ENCODE measurements at regions not wholly inside any gene's neighbourhood (a gene's known extent, or its start where the extent isn't known, plus 50 kb on each side); places are given as distances from the start of the nearest gene placed in this dataset.

DNA sequence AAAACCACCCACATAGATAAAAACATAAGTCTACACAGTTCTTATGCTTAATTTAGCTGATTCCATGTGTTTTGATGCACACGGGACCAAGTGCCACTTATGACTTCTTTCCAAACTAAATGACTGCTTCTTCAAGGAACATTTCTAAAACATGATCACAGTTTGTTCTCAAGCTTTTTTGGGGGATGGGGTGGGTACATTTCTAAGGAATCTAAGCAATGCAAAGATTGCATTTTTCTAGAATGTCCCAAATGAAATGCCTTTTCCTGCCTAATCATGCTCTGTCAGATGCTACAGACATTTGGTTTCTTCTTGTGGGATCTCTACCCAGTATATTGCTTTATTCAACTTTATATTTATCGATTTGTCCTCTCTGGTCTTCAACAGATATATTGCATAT lies 496.8 kb upstream of the JAG1 start:
- TF ChIP-seq ISL1 (CRISPR knock-in tag; IDR thresholded peaks at IDR 0.05): no peak
- no peak for TF ChIP-seq ZNF70 (CRISPR knock-in tag; IDR thresholded peaks at IDR 0.05)
- no peak for TF ChIP-seq ZFP30 (CRISPR knock-in tag; IDR thresholded peaks at IDR 0.05)
- TF ChIP-seq TCF4 (CRISPR knock-in tag; IDR thresholded peaks at IDR 0.05; ENCODE audit: borderline replicate concordance): no peak
- no peak for TF ChIP-seq SNAI2 (CRISPR knock-in tag; IDR thresholded peaks at IDR 0.05)
- TF ChIP-seq, protein P1, sequence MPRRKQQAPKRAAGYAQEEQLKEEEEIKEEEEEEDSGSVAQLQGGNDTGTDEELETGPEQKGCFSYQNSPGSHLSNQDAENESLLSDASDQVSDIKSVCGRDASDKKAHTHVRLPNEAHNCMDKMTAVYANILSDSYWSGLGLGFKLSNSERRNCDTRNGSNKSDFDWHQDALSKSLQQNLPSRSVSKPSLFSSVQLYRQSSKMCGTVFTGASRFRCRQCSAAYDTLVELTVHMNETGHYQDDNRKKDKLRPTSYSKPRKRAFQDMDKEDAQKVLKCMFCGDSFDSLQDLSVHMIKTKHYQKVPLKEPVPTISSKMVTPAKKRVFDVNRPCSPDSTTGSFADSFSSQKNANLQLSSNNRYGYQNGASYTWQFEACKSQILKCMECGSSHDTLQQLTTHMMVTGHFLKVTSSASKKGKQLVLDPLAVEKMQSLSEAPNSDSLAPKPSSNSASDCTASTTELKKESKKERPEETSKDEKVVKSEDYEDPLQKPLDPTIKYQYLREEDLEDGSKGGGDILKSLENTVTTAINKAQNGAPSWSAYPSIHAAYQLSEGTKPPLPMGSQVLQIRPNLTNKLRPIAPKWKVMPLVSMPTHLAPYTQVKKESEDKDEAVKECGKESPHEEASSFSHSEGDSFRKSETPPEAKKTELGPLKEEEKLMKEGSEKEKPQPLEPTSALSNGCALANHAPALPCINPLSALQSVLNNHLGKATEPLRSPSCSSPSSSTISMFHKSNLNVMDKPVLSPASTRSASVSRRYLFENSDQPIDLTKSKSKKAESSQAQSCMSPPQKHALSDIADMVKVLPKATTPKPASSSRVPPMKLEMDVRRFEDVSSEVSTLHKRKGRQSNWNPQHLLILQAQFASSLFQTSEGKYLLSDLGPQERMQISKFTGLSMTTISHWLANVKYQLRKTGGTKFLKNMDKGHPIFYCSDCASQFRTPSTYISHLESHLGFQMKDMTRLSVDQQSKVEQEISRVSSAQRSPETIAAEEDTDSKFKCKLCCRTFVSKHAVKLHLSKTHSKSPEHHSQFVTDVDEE (CRISPR knock-in tag; IDR thresholded peaks at IDR 0.05): no peak
- no peak for TF ChIP-seq BACH2 (CRISPR knock-in tag; IDR thresholded peaks at IDR 0.05; ENCODE audit: borderline replicate concordance)
- no peak for TF ChIP-seq PATZ1 (CRISPR knock-in tag; IDR thresholded peaks at IDR 0.05; ENCODE audit: borderline replicate concordance)
- TF ChIP-seq CSDC2 (CRISPR knock-in tag; IDR thresholded peaks at IDR 0.05): no peak
- TF ChIP-seq RARB (CRISPR knock-in tag; IDR thresholded peaks at IDR 0.05): no peak
- no peak for TF ChIP-seq PPARA (CRISPR knock-in tag; IDR thresholded peaks at IDR 0.05; ENCODE audit: borderline replicate concordance)
